CD4-positive, alpha-beta T cell treated with Interleukin-15 for 4 hours (primary cell): ENCODE measurements at regions not wholly inside any gene's neighbourhood (a gene's known extent, or its start where the extent isn't known, plus 50 kb on each side); places are given as distances from the start of the nearest gene placed in this dataset.

Experiments used
- DNase-seq: peaks from one replicate; pipeline ENCODE4 v3.0.0-alpha.2; 2020; ENCODE audit warnings: low spot score

DNA sequence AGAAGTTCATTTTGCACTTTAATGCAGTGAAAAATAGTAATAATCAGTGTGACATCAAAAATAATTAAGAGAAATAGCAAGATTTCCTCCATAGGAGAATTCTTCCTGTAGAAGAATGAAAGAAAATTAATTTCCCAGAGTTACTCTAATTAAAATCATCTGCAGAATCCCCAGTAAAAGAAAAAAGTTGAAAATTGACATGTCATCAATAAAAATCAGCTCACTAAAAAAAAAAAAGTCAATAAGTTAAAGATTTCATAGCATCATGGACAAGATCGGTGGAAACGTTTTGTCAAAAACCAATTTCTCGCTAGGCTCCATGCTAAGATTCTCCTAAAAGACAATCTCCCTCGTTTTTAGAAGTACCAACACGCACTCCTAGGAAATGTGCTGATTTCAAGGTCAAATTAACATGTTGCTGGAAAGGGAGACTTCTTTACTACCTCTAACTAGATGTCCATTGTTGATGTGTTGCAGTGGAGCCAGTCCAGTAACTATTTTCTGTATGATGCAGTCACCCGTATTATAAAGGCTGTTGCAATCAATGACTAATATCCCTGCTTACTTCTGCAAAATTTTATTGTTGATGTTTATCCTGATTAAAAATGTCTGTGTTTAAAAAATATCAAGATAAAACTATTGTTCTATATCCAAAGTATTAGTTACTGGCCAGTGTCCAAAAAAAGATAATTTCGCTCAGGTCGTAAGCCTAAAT is 591.9 kb upstream of the MGMT start:
- no peak for DNase-seq

DNA sequence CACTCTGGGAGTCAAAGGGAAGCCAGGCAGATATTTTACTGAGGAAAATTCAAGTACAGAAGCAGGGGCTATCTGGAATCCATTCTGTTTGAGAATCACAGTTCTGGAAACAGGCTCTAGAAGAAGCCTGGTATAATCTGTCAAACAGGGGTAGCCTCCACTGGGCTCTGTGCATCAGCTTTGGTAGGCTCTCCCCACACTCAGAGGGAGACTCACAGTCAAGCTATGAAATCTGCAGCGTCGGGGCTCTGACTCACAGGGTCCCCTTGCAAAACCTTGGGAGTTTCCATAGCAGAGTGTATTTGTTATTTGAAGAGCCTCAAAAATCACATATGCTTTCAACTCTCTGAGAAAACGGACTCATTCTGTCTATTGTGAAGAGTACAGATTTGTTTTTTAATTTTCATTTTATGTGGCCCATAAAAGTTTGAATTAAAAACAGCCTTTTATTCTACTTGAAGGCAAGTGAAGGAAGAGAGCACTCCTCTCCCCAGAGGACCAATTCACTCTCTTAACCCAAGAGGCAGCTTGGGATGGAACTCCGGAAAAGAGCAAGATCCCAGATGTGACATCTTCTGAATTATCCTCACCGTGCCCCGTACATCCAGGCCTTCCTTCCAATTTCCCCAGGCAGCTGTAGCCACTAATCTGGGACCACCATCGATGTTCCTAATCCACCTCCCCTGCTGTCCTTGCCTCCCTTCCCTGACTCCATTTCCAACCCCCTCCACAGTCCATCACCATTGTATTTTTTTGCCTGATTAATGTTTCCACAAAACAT is 590.9 kb upstream of the MGMT start:
- no peak for DNase-seq

DNA sequence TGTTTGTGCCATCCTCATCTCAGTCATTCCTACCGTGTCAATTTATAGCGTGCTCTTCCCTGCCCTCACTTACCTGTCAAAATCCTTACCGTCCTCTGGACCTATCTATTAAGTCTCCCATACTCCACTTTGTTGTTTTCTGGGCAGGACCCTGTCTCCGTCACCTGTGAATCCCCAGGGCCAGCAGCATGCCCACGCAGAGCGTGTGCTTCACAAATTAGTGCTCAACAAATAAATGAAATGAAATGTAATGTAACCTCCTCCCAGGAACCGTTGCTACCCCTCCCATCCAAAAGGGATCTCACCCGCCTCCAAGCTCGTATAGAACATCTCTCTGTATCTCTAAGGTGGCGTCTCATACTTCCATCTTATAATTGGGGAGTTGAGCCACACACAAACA is 589.9 kb upstream of the MGMT start:
- no peak for DNase-seq

DNA sequence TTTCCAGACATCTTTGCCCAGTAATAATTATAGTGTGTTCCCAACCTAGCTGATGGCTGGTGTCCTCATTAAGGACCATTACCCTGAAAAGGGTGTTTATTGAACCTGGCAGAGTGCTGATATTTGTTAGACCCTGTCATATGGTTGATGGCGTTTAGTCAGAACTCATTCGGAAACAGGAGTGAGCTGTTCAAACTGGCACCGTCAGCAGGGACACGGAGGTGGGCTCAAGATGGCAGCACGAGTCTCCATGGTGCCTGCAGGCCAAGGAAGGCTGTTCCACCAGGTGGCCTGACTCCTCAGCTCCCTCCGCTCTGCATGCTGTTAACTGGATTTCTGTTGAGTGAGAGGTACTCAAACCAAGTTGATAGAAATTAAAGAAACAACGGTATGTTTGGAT is 589.1 kb upstream of the MGMT start:
- DNase-seq = no peak

DNA sequence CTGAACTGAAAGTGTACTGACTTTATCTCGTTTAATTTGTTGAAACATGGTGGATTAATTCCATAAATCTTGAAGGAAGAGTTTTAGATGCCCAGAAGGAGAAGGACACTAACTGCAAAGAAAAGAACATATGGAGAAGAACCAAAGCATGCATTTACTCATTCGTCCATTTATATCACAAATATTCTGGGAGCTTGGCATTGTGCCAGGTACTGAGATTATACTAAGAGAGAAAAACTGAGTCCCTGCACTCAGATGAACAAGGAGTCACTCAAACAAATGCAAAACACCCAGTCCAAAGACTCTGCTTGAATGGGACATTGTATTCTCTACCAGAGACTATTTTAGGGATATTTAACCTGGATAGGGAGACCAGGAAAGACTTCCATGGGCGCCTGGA is 588.0 kb upstream of the MGMT start:
- no peak for DNase-seq

DNA sequence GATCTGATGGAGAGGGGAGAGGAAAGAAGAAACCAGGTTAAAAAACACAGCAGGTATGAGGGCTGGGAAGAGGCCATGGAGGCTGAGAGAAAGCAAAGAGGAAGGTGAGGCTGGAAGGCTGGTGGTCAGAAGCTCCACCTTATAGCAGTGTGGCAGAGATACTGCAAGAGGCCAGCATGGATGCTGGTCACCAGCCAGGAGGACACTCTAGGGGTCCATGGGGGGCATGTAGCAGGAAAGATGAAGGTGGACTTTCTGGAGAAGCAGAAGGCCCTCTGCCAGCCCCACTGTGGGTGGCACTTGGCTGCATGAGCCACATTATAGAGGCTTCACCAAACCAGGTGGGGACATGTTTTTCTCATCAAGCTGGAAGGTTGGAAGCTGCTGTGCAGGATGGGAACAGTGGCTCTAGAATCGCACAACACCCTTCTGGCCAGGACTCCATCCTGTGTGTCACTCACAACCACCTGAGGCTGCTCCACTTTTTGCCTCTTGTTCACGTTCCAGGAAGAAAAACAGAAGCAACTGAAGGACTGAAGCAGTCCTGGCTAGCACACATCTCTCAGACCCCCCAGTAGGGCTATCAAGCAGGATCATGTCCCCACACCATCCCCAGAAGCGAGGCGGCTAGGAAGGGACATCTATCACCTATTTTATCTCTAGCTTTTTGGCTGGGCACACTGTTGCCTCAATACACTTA is 587.5 kb upstream of the MGMT start:
- DNase-seq = no peak

DNA sequence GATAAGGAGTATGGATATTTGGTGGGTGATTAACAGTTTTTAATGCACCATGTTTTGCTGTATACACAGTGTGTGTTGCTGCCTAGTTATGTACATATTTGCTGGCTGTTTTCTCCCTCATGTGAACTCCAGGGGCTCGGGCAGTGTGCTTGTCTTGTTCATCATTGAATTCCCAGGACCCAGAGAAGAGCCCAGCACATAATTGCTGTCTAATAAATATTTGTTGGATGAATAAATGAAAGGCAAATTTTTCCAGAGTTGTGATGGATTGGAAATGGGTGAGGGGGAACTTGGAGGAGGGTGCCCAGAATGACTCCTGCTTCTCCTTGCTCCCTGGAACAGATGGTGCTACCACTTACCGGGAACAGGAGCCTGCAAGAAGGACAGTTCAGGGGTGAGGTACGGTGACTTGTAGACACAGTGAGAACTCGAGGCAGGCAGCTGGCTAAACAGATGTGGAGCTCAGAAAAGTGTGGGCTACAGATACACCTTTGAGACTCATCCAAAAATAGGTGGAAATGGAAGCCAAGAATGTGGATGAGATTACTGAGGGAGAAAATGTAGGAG is 586.8 kb upstream of the MGMT start:
- DNase-seq = no peak

DNA sequence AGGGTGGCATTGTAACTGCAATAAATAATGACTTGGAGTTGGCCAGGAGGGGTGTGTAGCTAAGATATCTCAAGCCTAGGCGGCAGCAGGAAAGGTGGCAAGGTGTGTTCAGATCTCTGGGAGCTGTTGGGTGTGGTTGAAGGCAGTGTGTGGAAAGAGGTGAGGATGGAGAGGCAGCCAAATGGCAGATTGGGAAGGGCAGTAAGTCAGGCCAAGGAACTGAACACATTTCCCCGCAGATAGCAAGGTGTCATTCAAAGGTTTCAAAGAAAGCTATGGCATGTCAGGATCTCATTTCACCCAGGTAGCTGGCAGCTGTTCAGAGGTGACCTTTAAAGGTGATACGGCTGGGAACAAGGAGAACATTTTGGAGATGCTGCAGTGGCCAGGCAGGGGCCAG is 586.0 kb upstream of the MGMT start:
- no peak for DNase-seq

DNA sequence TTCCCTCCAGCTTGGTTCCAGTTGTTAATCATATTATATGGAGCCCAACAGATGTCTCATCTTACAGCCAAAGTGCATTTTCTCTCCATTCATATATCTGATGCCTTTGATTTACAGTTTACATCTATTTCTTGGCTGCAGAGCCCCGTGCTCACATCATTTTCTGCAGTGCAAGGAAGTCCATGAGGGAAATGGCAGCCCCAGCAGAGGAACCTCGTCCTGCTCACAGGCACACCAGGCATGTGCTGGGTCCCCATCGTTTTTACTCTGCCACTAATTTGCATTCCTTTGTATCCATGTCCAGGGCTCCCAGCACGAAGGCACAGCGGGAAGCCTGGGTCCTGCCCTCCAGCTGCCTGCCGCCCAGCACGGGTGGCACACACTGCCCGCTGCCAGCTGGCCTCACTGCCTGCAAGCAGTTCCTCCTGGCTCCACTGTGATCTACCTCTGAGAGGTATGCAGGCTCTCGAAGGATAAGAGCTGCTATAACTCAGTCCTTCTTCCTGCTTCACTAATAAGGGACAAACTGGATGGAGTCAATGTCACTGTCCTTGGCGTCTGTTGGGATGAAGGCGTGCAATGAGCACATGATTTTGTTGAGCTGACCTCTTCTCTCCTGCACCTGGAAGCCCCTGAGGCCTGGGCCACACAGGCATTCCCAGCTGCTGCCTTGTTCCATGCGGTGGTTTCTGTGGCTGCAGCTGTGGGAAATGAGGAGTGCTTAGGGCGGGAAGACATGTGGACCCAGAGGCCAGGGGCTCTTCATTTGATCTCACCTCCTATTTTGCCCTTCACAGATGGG is 583.6 kb upstream of the MGMT start:
- DNase-seq = no peak

DNA sequence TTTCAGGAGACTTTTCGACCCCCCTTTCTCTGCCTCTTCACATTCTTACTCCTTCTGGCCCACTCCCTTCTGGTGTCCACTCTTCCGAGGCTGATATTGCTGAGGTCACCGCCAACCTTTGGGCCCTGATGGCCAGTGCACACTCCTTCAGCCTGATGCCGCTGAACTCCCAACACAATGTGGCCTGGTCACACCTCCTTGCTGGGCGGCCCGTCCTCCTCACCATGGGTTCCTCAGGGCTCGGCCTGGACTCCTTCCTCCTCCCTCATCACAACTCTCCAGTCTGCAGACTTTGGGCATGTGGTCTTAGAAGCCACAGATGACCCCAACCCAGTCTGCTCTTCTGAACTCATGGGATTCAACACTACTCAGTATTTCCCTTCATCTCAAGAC is 583.0 kb upstream of the MGMT start:
- no peak for DNase-seq

DNA sequence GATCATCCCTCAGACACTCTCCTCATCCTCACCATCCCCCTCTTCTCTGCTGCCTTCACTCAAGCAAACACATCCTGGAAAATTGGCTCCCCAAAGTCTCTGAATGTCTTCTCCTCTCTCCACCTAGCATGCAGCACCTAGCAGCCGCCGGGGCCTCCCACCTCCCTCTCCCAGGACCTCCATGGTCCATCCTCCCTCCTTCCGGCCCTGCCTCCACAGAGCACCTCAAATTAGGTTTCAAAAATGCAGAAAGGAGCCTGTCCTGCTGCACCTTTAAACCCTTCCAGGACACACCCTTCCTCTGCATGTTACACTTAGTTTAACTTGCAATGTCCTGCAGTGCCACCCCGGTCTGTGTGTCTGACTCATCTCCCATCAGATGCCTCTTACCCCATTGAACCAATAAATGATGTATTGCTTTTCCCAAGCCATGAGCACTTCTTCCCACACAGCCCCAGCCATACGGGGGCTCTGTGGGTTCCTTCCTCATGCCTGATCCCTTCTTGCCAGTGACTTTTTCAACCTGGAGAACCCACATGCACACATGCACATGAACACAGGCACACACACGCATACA is 582.5 kb upstream of the MGMT start:
- DNase-seq = no peak

DNA sequence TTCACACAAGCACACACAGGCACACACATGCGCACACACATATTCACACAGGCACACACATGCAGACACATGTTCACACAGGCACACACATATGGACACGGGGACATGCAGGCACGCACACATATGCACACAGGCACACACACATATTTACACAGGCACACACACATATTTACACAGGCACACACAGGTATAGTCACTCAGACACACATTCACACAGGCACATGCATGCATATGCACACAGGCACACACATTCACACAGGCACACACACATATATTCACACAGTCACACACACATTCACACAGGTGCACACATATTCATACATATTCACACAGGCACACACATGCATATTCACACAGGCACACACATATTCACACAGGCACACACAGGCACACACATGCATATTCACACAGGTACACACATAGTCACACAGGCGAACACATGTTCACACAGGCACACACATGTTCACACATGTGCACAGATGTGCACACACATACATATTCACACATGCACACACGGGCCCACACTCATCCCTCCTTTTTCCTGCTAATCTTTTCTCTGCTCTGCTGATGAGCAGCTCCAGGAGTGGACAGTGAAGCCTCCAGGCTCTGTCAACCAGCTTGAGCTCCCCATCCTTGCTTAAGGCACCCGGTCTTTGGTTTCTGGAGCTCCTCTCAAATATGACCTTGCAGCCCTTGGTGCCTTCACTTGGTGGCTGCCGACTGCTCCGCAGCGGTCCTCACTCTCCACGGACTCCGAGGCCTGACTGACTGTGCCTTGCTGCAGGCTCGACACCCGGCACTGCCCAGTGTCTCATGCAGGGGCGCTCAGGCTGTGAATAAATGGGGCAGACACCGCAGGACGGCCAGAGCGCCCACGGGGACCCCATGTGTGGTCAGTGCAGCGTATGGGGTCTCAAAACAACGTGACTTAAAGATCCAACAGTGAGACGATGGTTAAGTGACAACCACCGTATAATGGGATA is 581.2 kb upstream of the MGMT start:
- no peak for DNase-seq

DNA sequence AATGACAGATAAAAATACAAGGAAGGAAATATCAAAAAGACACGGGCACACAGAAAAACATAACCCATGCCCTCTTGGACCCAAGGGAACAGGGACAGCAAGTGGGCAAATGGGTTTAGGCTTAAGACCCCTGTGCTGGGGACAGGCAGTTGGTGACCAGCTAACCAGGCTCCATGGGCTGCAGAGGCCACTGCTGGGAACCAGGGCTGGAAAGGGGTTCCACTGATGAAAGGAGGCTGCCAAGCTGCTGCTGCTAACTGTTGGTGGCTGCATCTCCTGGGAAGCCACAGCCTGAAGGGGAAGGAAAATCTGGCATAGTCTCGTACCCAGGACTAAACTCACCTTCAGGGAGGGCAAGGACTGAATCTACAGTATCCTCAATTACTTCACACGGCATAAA is 579.2 kb upstream of the MGMT start:
- no peak for DNase-seq

DNA sequence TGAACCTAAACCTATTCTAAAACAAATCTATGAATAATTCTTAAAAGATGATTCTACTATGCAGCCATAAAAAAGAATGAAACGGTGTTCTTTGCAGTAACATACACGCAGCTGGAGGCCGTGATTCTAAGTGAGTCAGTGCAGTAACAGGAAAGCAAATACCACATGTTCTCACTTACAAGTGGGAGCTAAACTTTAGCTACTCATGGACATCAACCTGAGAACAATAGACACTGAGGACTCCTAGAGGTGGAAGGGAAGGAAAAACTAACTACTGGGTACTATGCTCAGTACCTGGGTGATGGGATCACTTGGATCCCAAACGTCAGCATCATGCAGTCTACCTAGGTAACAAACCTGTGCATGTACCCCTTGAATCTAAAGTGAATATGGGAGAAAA is 575.0 kb upstream of the MGMT start:
- DNase-seq = no peak

DNA sequence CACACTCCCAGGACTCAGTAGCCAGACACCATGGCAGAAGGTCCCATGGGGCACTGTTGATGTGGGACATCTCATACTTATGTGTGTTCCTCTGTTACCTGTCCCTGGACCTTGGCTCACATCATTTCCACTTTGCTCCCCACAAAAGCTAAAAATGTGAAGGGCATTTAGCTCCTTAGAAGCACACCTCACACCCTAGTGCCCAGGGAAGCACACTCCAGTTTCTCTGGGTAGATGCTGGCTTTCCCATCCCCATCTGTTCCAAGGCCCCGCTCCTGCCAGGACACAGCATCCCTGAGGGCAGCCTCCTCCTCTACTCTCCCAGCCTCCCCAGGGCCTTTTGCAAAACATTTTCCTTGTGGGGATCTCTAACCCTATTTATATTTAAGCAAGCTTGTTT is 572.4 kb upstream of the MGMT start:
- DNase-seq = no peak

DNA sequence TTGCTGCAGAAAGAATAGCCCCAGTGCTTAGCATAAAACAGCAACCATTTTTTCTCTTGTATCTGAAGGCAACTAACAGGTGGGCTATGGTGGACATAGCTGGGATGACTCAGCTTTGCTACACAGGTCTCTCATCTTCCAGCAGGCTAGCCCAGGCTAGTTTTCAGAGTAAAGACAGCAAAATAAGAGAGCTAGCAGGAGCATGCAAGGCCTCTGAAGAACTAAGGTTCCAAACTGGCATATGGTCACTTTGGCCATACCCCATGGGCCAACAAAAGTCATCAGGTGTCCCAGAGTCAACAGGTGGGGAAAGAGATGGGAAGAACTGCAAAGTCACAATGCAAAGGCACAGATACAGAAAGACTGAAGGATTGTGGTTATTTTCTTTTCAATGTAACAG is 571.6 kb upstream of the MGMT start:
- DNase-seq = no peak

DNA sequence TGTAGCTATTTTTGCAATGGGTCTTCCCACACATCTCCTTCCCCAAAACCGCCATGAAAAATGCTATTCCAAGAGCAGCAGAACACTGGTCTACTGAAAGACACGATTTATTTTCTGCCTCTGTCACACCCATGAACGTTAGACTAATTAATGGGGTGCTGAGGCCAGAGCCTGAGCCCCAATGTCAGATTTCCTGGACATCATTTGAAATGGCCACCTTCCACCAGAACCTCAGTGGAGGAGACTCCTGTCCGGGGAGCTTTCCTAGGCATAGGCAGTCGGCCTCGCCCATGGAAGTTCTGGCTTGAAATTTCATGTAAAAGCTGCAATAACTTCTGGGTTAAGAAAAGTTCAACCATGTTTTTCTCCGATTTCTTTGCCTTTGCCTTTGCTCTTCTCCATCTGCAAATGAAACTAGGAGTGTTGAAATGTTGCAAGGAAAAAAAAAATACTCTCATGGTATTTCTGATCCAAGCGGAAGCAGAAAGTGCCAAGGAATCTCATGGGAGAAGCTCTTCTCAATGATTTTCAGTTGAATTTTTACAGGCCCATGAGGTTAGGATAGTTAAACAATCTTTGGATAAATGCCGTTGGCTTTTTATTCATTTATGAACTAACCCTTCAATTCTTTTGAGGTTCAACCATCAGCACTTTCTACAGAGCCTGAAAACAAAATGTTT is 570.8 kb upstream of the MGMT start:
- DNase-seq = no peak

DNA sequence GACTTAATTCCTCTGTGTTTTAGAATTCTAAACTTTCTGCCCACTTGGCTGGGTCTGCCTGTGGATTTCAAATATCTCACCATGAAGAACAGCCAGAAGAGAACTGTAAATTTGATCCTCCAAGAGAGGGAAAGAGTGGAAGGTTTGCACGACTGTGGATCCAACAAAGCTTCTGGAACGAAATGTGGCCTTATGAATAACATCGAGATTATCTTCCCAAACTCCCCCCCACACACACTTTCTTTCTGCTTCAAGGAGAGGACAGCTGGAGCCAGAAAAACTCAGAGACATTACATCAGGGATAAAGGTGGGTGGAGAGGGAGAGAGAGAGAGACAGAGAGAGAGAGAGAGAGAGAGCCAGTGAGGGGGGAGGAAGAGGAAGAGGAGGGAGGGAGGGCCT is 570.1 kb upstream of the MGMT start:
- DNase-seq = no peak

DNA sequence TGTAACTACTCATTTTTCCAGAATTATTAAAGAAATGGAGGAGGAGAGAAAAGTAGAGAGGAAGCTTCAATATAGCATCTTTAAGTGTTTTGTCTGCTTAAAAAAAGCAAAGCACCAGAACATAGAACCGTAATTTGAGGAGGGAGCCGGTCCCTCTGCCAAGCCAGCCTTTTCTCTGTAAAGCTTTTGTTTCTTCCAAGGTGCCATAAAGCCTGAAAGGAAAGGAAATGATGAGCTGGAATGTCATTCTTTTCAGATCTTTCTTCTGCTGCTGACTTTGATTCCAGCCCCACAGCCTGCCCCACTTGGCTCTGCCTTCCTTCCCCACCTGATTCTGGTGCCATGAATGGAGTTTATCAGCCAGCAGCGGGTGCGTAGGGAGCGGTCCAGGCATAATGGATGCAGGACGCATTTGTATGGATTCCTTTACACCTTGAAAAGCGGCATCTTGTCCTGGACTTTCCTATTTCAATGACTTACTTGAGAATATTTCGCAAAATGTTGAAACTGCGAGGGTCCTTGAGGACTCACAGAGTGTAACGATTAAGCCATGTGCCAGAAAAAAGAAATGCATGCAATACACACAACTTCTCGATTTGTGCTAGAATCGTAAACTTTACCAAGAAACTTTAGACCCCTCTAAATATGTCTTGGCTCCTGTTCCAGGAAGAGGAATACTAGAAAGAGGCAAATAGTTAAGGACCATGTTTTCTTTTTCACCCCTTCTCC is 569.5 kb upstream of the MGMT start:
- DNase-seq = no peak
